OCI-LY1 (cell line): ENCODE measurements at regions not wholly inside any gene's neighbourhood (a gene's known extent, or its start where the extent isn't known, plus 50 kb on each side); places are given as distances from the start of the nearest gene placed in this dataset.

Experiments used
- CTCF ChIP-seq: fragments of 200-600 bp; sonication (generic), shearing (Covaris generic); IDR thresholded peaks from 2 replicates; pipeline ENCODE4 v1.5.1; 2017; ENCODE audit warnings: mild to moderate bottlenecking, antibody characterized with exemption, low read length, moderate library complexity, mixed read lengths
- EZH2 ChIP-seq: fragments of 200-600 bp; sonication (generic), shearing (Covaris generic); IDR thresholded peaks from 2 replicates; pipeline ENCODE4 v1.8.0; 2017; ENCODE audit warnings: borderline replicate concordance, mixed run types, mild to moderate bottlenecking, antibody characterized with exemption, low read length, moderate library complexity, mixed read lengths

DNA sequence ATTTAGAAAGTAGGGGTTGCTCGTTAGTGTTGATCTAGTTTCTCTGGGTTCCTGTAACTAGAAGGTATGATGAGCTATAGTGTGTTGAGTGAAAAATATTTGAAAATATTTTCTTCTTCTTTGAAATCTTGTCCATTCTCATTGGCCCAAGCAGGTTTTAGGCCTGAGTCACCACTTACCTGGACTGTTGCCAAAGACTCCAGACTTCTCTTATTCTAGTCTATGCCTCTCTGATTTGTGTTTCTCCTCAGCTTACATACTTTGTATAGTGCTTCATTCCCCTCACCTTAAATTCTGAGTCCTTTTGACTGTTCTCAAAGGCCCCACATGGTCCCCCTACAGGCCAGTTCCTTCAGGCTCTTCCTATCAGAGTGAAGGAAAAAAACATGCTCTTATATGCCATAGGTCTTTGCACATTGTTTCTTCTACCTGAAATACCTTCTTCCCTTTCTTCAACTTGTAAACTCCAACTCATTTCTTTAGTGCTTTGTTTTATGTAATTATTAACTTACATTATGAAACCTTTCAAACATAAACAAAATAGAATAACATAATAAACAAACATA lies 258.2 kb downstream of the PPP1R2C start:
- TF ChIP-seq CTCF (peak; percentile 26; the same call in 1 of the 2 replicates), EZH2 (no peak)
